ENCODE measurements at regions not wholly inside any gene's neighbourhood (a gene's known extent, or its start where the extent isn't known, plus 50 kb on each side); places are given as distances from the start of the nearest gene placed in this dataset.

DNA sequence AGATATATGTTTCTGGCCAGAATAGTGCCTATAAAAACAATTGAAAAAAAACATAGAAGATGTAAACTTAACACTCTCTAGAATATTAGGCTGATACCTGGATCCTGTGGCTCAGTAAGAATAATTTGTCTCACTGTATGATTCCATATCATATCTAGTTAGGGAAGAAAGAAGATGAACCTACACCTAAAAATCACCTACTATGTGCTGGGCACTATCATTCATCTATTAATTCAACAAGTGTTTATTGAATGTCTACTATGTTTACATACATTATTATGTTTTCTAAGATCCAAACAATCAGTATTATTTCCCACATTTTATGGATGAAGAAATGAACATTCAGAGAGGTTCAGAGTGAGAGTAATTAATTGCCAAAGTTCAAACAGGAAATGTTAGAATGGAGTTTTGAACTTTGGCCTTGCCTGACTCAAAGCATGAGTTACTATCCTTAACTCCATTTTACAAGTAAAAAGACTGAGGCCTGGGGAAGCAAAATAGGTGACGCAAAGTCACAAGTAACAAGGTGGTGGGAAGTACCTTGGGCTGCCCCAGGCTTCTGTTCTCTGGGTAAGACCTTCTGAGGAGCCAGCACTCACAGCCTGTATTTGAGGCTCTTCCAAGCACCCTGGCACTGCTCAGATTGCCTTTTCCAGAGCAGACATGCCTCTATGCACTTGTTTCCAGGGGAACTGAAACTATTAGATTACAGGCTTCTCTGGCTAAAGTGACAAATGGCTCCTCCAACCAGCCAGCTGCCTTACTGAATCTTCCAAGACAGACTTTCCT lies 111.1 kb upstream of the ACSL4 start:
- no peak for DNase-seq (ENCODE audit: low spot score)

DNA sequence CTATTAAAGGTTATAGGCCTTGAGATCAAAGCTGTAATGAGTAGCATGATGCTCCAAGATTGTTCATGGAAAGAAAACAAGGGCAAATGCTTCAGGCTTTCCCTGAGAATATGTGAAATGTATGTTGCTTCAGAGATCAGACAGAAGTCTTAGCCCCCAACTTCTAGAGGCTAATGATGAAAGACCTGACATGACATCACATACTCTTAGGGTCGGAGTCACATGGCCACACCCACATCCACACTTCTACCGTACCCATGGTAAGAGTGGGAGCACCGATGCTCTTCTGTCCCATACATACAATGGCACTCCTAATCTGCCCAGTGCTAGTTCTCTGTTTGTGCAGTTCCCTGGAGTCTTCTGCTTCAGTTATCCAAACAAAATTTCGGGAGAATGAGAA lies 111.9 kb upstream of the ACSL4 start:
- DNase-seq (ENCODE audit: low spot score) = no peak

DNA sequence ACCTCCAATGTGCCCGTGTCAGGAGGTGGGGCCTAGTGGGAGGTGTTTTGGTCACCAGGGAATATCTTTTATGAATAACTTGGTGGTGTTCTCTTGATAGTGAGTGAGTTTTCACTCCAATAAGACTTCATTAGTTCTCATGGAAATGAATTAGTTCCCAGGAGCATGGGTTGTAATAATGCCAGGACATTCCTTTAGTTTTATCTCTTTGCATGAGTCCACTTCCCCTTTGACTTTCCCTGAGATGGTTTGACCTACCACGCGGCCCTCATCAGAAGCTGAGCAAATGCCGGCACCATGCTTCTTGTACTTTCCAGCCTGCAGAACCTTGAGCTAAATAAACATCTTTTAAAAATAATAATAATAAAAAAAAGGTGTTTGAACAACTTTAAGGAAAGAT lies 112.9 kb upstream of the ACSL4 start:
- DNase-seq (ENCODE audit: low spot score) = no peak

DNA sequence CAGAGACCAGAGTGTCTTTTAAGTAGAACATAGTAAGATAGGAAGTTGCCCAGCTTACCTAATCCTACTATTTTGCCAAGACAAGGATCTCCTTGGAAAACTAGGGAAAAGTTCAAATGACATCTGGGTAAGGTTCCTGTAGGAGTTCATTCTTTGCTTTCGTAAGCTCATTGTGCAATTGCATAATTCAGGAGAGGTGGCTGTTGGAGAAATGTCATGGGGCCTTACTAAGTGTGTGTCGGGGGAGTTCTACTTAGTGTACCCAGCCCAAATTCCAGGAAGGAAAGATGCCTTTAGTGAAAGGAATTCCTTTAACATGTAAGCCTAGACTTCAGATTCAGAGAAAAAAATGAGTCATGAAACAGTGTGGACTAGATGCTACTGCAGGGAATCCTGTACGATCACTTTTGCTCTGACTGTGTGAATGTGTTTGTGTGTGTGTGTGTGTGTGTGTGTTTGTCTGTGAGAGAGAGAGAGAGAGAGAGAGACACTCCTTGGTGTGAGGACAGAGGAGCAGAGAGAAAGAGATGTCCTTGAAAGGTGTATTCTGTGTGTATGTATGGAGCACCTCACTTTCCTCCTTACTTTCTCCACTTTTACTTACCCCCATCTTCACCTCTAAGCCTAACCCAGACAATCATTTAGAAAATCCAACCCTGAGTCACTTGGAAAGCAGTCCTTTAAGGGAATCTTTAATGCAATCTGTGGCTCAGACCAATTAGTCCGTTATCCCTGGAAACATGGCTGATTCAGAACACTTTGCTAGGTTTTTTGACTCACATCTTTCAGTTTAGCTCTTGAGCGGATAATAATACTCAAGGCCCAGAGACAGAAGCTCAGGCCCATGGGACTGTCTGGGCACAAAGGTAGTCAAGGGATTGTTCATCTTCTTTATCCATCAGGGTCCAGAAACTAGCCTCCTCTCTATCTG lies 114.5 kb upstream of the ACSL4 start:
- peak; percentile 67 for DNase-seq (ENCODE audit: low spot score)

DNA sequence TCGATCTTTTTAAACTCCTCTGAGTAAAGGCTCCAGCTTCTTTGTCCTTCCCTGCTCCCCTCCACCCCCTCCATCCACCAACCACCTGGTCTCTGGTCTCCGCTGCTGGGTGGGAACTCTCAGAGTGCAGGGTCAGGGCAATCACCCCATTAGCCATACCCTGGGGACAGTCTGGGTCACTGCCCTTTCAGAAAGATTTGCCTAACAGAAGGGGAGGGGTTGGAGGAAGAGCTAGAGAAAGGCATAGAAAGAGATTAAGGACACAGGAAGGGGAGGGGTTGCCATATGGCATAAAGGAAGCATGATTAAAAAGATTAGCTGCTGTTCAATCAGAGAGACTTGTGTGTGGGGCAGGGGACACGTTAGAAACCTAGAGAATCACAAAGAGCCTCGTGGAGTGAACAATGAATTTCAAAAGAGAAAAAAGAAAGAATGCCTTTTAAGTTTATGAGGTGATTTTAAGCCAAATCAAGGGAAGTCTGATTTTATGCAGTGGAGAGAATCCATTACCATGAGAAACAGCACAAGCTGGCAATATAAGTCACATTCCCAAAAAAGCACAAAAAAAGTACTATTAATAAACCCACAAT lies 115.5 kb upstream of the ACSL4 start:
- DNase-seq (ENCODE audit: low spot score) = no peak

DNA sequence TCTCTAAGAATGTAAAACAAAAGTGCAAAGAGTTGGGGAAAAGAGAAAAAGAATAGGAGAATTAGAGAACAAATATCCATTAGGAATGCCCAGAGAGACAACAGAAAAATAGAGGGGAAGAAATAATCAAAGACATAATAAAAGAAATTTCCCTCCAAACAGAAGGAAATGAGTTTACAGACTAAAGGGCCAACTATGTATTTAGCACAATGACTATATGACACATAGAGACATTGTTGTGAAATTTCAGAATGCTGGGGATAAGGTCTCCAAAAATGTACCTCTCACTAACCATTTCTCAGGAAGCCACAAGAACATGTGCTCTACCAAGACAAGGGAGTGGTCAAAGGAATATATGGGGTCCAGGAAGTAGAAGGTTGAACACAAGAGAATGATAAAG lies 121.0 kb upstream of the ACSL4 start:
- DNase-seq (ENCODE audit: low spot score) = no peak

DNA sequence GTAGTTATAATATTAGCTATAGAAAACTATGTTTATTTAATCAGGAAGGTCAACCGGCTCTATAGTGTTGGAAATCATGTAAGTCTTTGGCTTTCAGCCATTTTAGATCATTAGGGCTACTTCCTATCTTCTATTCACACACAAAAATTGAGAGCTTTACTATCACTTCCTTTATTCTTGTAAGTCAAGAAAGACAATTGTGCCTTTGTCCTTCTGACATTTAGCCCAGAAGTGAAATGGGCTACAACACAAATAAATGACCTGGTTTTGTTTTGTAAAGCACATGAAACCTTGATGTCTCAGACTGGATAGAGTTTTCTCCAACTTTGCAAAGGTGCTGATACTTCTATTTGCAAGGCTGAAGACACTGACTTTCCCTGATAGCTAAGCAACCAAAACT lies 122.4 kb upstream of the ACSL4 start:
- no peak for DNase-seq (ENCODE audit: low spot score)

DNA sequence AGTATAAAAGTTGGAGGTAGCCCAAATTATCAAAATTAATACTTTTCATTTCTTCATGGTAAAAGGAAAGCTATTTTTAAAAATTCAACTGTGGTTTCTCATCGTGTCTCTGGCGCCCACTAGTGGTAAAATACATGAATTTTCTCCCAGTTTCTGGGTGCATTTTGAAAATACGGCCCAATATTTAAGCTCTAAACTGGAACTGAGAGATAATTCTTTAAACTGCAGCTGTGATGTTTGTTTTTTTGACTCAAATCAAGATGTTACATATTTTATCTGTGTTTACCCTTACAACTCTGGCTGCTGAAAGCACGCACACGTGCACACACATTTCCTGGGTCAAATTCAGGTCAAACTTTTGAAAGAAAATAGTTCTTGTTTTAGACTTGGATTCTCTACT lies 123.9 kb upstream of the ACSL4 start:
- peak; percentile 48 for DNase-seq (ENCODE audit: low spot score)

DNA sequence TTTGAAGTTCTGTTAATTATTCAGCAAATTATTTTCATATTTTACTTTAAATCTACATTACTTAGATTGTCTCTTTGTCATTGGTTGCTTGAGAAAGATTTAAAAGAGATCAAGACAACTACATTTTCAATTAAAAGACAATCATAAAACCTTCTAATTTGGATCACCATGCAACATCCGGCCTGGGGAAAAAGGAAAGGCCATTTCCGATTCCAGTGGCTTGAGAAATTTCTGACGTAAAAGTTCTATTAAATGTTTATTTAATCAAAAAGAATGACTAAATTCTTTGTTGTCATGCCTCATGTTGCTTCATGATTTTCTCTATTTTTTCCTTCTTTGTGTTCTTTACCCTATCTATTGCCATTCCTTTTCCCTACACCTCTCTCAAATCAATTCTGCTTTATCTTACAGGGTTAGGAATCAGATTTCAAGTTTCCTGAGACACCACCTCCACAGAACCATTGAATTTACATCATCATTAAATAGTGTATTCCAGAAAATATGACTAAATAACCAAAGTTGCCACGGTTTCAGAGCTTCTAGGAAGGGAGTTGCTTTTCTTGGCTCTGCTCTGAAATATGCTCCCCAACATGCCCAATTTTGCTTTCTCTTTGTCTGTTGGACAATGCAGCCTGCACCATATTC lies 124.6 kb upstream of the ACSL4 start:
- DNase-seq (ENCODE audit: low spot score) = no peak

DNA sequence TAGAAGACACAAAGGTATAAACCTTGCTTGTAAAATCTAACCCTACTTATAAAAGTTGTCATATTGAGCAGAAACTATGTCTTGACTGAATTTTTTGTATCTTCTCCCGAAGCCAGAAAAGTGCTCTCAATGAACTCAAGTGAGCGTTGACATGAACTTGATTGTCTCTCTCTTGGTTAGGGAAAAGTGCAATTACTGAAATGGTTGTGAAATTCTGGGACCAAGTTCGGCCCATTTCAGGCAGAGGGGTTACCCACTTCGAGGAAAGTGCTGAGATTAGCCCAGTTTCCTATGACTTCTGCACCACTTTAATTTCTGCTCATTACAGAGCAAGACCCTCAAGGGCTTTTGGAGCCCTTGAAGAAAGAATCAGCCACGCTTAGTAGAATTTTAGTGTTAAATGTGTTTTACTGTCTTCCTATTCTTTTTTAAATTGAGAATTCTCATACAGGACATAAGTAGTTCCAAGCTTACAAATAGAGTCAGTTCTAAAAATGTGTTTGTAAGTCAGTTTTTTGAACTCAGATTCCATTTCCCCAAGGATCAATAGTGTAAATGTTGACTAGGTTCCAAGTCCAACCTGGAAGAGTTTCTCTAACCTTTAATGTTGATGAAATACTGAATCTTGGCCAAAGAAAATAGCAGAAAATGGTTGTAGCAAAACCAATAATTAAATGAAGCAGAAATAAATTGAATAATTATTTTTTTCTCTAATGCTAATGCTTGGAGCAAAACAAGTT lies 125.7 kb upstream of the ACSL4 start:
- no peak for DNase-seq (ENCODE audit: low spot score)

DNA sequence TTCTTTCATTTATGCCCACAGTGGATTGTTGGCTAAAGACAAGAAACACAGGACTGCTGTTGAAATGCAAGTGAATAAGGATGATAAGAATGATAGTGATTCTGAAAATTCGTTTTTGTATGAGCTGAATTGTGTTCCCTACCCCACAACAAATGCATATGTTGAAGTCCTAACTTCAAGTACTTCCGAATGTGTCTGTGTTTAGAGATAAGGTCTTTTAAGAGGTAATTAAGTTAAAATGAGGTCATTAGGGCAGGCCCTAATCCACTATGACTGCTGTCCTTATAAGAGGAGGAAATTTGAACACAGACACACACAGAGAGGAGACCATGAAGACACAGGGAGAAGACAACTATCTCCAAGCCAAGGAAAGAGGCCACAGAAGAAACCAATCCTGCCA lies 126.6 kb upstream of the ACSL4 start:
- DNase-seq (ENCODE audit: low spot score) = no peak

DNA sequence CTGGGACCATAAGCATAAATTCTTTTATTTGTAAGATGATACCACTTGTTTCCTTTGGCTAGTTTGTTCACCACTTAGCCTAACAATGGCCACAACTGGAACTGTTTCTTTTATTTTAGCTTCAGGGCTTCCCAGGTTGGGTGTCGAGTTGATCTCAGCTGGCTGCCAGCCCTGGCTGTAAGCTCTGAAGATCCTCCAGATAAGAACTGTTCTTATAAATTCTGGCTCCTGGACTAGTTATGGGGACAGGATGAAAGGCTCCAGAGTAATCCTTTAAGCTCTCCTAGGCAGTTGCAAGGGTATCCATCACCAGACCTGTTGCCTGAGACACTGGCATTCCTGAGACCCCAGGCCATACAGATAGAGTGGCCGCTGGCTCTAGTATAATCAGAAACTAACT lies 129.4 kb upstream of the ACSL4 start:
- DNase-seq (ENCODE audit: low spot score) = no peak

DNA sequence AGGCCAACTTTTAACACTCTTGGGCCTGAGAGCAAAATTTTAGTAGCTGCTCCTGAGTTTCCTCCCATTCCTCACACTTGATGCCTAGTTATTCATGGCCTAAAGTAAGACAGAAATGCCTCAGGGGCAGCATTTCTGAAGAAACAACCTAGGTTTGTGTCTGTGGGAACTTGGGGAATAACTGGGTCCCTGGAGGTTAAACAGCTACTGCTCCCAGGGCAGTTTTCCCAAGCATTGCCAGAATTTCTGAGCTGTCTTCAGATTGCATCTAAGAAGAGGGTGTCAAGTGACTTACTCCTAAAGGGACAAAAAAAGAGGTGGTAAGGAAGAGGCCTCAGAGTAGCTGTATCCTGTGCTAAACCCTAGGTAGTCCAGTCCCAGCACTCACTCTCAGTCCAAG lies 130.8 kb upstream of the ACSL4 start:
- no peak for DNase-seq (ENCODE audit: low spot score)

DNA sequence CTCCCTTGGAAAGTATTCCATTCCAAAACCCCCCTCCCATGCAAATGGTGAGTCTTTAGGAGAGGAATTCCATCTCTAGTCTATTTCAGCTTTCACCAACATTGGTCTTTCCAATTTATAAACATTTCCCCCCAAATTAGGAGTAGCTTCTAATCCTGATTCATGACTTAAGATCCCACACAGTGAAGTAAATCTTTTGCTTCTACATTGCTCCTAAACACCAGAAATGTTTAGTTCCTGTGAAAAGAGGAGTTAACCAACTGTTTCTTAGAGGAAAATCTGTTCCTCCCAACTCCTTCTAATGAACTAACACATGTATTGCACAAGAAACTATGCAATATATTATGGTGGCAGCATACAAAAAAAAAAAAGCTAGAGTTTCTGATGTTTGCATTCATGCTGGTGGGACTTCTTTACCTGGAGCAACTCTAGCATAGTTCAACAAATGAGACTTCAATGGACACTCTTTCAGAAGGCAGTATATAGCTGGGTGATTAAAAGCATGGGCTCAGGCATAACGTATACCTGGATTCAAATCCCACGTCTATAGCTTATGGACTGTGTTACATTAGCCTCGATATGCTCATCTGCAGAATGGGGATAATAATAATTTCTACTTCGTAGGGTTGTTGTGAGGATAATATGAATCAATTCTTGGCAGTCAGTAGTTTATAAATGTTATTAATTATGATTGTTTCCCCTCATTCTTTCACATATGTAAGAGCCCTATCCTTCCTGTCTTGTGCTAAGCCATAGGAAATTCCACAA lies 131.6 kb upstream of the TMEM164 start:
- DNase-seq (ENCODE audit: low spot score) = no peak

DNA sequence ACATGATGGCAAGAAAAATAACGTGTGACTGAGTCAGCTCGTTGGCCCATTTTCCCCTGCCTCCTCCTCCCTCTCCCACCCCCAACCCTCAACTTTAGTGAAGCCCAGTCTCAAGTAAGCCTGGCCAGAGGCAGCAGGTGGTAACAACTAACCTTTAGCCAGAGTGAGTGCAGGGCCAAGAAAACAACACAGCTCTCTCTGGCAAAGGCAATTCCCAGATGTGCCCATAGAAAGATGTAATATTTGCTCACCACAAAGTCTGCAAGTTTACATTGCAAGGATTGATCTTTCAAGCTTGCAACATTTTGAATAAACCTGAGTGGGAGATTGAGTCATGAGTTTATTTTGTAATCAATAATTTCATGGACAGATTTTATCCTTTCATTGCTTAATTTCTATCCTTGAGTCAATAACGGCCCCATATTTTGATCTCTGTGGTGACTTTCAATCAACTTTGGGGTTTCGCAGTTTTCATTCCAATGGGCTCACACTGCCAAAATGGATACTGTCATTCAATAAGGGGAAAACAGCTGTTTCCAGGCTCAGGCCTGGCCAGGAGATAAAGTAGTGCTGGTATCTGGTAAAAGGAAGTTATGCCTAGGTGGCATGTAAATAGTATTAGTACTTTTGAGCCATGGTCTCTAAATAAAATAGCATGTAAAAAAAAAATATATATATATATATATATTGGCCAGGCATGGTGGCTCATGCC lies 130.7 kb upstream of the TMEM164 start:
- DNase-seq (ENCODE audit: low spot score) = no peak

DNA sequence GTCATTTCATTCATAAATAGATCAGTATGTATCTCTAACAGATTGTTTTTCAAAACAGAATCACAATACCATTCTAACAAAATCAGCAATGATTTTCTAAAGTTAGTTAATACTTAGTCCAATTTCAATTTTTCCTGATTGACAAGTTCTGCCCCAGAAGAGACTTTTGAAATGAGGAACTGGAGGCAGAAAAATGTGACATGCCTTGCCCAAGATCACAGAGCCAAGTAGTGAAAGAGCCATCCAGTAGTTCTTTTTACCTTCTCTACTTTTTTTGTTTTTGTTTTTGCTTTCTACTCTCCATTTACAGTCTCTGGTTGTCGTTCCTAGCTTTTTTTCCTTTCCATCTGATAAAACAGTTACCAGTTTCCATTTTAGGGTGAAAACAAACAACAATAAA lies 129.3 kb upstream of the TMEM164 start:
- DNase-seq (ENCODE audit: low spot score) = no peak

DNA sequence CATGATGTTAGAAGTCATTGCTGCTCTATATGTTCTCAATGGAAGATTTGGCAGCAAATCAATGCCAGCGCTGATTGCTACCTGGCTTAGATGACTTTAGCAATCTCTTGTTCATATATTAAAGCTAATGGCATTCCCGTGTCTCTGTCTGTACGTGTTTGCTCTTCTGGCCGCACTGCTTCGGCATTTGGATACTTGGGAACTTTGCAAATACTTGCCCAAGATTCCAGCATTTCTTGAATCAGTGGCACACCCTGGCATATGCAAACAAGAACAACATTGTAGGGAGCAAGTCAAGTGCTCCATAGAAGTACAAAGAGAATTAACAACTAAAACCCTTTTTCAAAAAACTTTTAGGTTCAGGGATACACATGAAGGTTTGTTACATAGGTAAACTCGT lies 128.9 kb upstream of the TMEM164 start:
- DNase-seq (ENCODE audit: low spot score) = no peak

DNA sequence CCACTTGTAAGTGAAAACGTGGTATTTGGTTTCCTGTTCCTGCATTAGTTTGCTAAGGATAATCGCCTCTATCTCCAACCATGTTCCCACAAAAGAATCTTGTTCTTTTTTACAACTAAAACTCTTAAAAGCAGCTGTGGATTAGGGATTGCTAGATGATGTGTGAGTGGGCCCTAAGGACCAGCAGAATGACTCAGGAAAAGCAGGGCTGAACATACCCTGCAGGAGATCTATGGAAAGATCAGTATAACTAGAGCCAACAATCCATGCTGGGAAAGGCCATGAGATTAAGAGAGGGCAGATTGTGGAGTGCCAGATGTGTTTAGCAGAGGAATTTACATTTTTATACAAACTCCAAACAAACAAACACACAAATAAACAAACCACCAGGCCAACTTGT lies 128.4 kb upstream of the TMEM164 start:
- DNase-seq (ENCODE audit: low spot score) = no peak

DNA sequence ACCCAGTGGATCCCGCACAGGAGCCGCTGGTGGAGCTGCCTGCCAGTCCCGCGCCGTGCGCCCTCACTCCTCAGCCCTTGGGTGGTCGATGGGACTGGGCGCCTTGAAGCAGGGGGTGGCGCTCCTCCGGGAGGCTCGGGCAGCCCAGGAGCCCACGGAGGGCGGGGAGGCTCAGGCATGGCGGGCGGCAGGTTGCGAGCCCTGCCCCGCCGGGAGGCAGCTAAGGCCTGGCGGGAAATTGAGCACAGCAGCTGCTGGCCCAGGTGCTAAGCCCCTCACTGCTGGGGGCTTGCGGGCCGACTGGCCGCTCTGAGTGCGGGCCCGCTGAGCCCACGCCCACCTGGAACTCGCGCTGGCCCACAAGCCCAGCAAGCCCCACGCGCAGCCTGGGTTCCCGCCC lies 127.1 kb upstream of the TMEM164 start:
- DNase-seq (ENCODE audit: low spot score) = no peak

DNA sequence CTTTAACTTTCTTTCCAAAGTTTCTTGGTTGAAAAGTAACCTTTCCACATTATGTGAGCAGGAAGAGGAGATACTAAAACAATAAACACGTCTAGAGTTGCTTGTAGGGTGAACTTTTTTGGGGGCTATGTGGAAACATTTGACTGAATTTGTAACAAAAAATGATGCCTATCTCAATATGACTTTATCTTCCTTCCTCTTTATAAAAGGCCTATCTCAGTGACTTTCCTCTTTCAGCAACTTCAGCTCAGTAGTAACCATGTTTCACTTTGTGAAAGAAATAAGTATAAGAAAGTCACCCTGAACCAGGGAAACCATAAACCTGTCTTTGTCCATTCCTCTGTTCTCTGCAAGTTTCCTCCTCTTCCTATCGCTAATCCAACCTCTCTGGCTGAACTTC lies 124.7 kb upstream of the TMEM164 start:
- no peak for DNase-seq (ENCODE audit: low spot score)

All from AG08395 (cell line).